SK-N-MC (cell line): ENCODE measurements at regions not wholly inside any gene's neighbourhood (a gene's known extent, or its start where the extent isn't known, plus 50 kb on each side); places are given as distances from the start of the nearest gene placed in this dataset.
"Not testable (repeated sequence)": the region's sequence is repeated elsewhere in the genome, so short reads cannot be mapped to it uniquely, and the experiment has no call there.

Experiments used
- DNase-seq: peaks from one replicate; pipeline ENCODE4 v3.0.0-alpha.2; 2011; ENCODE audit warnings: low read depth, low spot score
- H3K27ac ChIP-seq: fragments of 200-600 bp; sonication (generic); 2 replicates; pipeline ENCODE4 v1.5.1; 2016; ENCODE audit warnings: mixed run types
- H3K36me3 ChIP-seq: fragments of 200-600 bp; sonication (generic); 2 replicates; pipeline ENCODE4 v1.6.1; 2017; ENCODE audit warnings: antibody characterized with exemption, low read length, mixed read lengths; ENCODE audit not compliant: insufficient read depth
- H3K4me3 ChIP-seq: fragments of 200-600 bp; sonication (generic); 2 replicates; pipeline ENCODE4 v1.5.1; 2016
- H3K9ac ChIP-seq: fragments of 200-600 bp; sonication (generic); 2 replicates; pipeline ENCODE4 v1.8.0; 2017; ENCODE audit warnings: mixed run types, mixed read lengths; ENCODE audit not compliant: insufficient read length
- H3K9me3 ChIP-seq: fragments of 200-600 bp; sonication (generic); 2 replicates; pipeline ENCODE4 v1.6.1; 2017; ENCODE audit warnings: low read depth, mild to moderate bottlenecking, antibody characterized with exemption, low read length, moderate library complexity, mixed read lengths
- EZH2 ChIP-seq: fragments of 200-600 bp; sonication (generic); IDR thresholded peaks from one replicate; pipeline ENCODE4 v1.6.1; 2017; ENCODE audit warnings: antibody characterized with exemption
- FOXP2 ChIP-seq: optimal IDR thresholded peaks from 2 replicates; pipeline ENCODE3; 2011; ENCODE audit warnings: mild to moderate bottlenecking, moderate library complexity; ENCODE audit not compliant: insufficient read depth; ENCODE audit errors: extremely low read length, control extremely low read depth
- POLR2AphosphoS5 ChIP-seq: IDR thresholded peaks from 2 replicates; pipeline ENCODE4 v1.6.1; 2012; ENCODE audit warnings: mild to moderate bottlenecking, low read depth, low read length, borderline replicate concordance

DNA sequence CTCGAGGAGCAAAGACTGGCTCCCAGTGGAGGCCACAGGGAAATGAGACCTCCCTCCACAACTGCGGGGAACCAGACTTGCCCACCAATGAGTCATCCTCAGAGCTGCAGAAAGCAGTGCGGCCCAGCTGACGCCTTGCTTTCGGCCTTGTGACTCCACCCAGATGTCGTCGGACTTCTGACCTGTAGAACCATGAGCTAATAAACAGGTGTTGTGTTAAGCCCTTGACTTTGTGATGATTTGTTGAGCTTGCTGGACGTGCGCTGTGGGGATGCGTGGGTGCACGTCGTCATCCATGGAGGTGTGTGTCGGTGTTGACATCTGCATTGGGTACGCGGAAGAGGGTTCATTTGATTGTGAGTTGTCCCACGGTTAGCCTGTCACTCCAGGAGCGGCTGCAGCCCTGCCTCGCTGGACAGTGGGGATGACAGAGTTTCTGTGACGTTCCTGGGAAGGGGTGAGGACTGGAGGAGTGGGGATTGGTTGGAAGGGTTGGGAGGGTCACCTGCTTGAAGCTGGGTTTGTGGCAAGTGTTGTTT lies 154.1 kb downstream of the SH3BP4 start:
- DNase-seq, result no peak

GRCh38 chr2:235106874-235107639 lies 155.2 kb downstream of the SH3BP4 start:
- H3K9me3 ChIP-seq, result no peaks in the 10 kb centered on the region
- no peak overlapping the region for H3K9ac ChIP-seq
- TF ChIP-seq FOXP2 (no peak), POLR2AphosphoS5 (no peak), EZH2 (no peak)
- H3K4me3 ChIP-seq, result no peak overlapping the region
- no peak overlapping the region for H3K27ac ChIP-seq
- no peaks in the 10 kb centered on the region for H3K36me3 ChIP-seq
- no peak for DNase-seq

More for the DNA sequence above, 154.1 kb downstream of the SH3BP4 start:
- H3K9me3 ChIP-seq, result no peaks in the 10 kb centered on the region
- H3K27ac ChIP-seq, result no peak overlapping the region
- H3K9ac ChIP-seq, result no peak overlapping the region
- no peak overlapping the region for H3K4me3 ChIP-seq
- no peaks in the 10 kb centered on the region for H3K36me3 ChIP-seq
- no peak for TF ChIP-seq POLR2AphosphoS5
- TF ChIP-seq FOXP2, result no peak
- TF ChIP-seq EZH2, result no peak

DNA sequence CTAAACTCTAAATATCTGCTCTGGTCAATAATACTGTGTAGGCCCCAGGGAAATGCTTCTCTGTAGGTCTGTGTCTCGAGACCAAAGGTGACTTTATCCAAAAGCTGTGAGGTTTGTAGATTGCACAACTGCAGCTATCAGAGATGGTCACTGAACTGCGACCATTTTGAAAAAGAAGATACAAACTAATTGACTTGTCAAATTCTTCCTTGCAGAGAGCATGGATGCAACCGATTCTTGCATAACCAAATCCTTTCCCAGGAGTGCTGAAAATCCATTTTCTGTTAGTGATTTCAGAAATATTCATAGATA lies 155.8 kb downstream of the SH3BP4 start:
- H3K4me3 ChIP-seq, result no peak overlapping the region
- TF ChIP-seq POLR2AphosphoS5, result no peak
- no peak for TF ChIP-seq EZH2
- no peak for TF ChIP-seq FOXP2
- H3K27ac ChIP-seq, result no peak overlapping the region
- H3K9ac ChIP-seq, result no peak overlapping the region
- no peaks in the 10 kb centered on the region for H3K36me3 ChIP-seq
- no peak for DNase-seq
- no peaks in the 10 kb centered on the region for H3K9me3 ChIP-seq

GRCh38 chr2:235109561-235109960 lies 157.7 kb downstream of the SH3BP4 start:
- not testable (repeated sequence) for H3K27ac ChIP-seq, H3K4me3 ChIP-seq, DNase-seq, H3K9ac ChIP-seq, H3K9me3 ChIP-seq, H3K36me3 ChIP-seq

- Histone ChIP-seq H3K27ac (no peak overlapping the region), H3K9me3 (no peaks in the 10 kb centered on the region), H3K9ac (no peak overlapping the region), H3K4me3 (no peak overlapping the region), H3K36me3 (no peaks in the 10 kb centered on the region)
- TF ChIP-seq FOXP2 (no peak), EZH2 (no peak), POLR2AphosphoS5 (no peak)
- DNase-seq, result no peak
Observed at GRCh38 chr2:235112365-235112764, 160.5 kb downstream of the SH3BP4 start.

- no peak for DNase-seq
- no peak overlapping the region for H3K4me3 ChIP-seq
- H3K36me3 ChIP-seq, result no peaks in the 10 kb centered on the region
- no peak for TF ChIP-seq FOXP2
- TF ChIP-seq EZH2, result no peak
- TF ChIP-seq POLR2AphosphoS5, result no peak
- H3K9ac ChIP-seq, result no peak overlapping the region
- H3K27ac ChIP-seq, result no peak overlapping the region
- H3K9me3 ChIP-seq, result no peaks in the 10 kb centered on the region
Observed at GRCh38 chr2:235113854-235114253, 162.0 kb downstream of the SH3BP4 start.

DNA sequence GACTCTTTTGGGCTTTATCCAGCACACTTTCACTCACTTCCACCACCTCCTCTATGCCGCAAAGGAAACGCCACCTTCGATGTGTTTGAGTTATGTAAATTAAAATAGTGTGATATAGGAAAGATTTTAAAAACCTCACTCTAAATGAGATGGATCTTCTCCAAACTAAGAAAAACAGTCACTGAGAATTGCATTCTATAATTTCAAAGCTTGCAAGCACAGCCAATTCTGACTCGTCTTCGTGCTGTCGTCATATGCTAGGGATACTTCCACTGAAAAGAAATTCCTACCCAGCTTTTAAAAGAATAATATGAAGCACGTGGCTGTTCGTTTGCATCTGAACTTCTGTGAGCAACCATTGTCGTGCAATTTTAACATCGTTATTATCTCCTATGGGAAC lies 162.5 kb downstream of the SH3BP4 start:
- Histone ChIP-seq H3K4me3 (no peak overlapping the region), H3K9ac (no peak overlapping the region), H3K36me3 (no peaks in the 10 kb centered on the region), H3K27ac (no peak overlapping the region), H3K9me3 (no peaks in the 10 kb centered on the region)
- TF ChIP-seq EZH2, result no peak
- DNase-seq, result no peak

DNA sequence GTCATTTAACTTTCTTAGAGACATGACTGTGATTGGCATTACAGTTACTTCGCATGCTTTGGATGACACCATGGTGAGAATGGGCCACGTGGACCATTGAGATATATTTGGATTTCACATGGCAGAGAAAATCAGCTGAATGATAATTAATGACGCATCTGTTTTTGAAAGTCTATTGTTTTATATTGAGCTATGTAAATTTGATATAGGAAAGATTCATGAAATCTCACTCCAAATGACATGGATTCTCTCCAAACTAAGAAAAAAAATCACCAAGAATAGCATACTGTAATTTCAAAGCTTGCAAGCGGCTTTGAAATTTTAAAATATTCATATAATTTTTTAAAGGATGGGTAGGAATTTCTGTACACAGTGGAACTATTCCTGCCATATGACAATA lies 163.7 kb downstream of the SH3BP4 start:
- Histone ChIP-seq H3K36me3 (no peaks in the 10 kb centered on the region), H3K9ac (peak overlapping the region; percentile 51), H3K4me3 (no peak overlapping the region), H3K9me3 (no peaks in the 10 kb centered on the region; the same call in 1 of the 2 replicates), H3K27ac (peak overlapping the region; percentile 90)
- no peak for DNase-seq
- TF ChIP-seq POLR2AphosphoS5, result no peak

- DNase-seq, result peak; percentile 72
- TF ChIP-seq EZH2 (no peak), FOXP2 (no peak), POLR2AphosphoS5 (no peak)
- no peaks in the 10 kb centered on the region; the same call in 1 of the 2 replicates for H3K9me3 ChIP-seq
- H3K36me3 ChIP-seq, result no peaks in the 10 kb centered on the region
- peak overlapping the region; percentile 90 for H3K27ac ChIP-seq
- H3K4me3 ChIP-seq, result peak overlapping the region; percentile 49
- peak overlapping the region; percentile 62 for H3K9ac ChIP-seq
Observed at GRCh38 chr2:235116885-235117492, 165.2 kb downstream of the SH3BP4 start.
